HepG2 (cell line): ENCODE measurements at regions not wholly inside any gene's neighbourhood (a gene's known extent, or its start where the extent isn't known, plus 50 kb on each side); places are given as distances from the start of the nearest gene placed in this dataset.

ENCODE experiments used
- ATAC-seq: fragments of 200-7000 bp; cut with Tn5 transposase; 3 replicates; pipeline ENCODE4 v1.9.1; 2020; ENCODE audit warnings: mild to moderate bottlenecking, moderate library complexity
- BruUV-seq: library from RNA; stranded (reverse); fragments of 400-500 nt; replicated peaks from 2 replicates; lab custom pipeline; 2021; lab: Mats Ljungman, UMichigan
- CTCF ChIA-PET: fragments of 300-600 bp; formaldehyde crosslinking; extraction: SDS; loops from one replicate; lab custom pipeline; 2021; ENCODE audit warnings: low total read pairs, inconsistent platforms, low intra/inter-chr PET ratio; lab: Yijun Ruan, JAX
- POLR2A ChIA-PET: fragments of 350-600 bp; sonication (Branson Sonifier 250); formaldehyde crosslinking; loops from one replicate; lab custom pipeline; 2020; ENCODE audit warnings: antibody characterized with exemption, inconsistent platforms; lab: Yijun Ruan, JAX
- DNase-seq: peaks from one replicate; pipeline ENCODE4 v3.0.0-alpha.2; 2015; ENCODE audit warnings: low spot score
- FAIRE-seq: peaks from 3 replicates; lab custom pipeline; 2011; peaks lifted over from hg19 to GRCh38; lab: Jason Lieb, UNC
- H2AFZ ChIP-seq: one replicate; pipeline ENCODE4 v1.6.1; 2011; ENCODE audit warnings: low read length, inconsistent platforms
- H3K27ac ChIP-seq: fragments of 300-600 bp; 3 replicates; pipeline ENCODE4 v1.8.0; 2011; ENCODE audit warnings: mixed run types, mild to moderate bottlenecking, mixed read lengths, low read length, inconsistent platforms; ENCODE audit not compliant: insufficient read depth; ENCODE audit errors: extremely low read length
- H3K27me3 ChIP-seq, 2 experiments: fragments of 200-600 bp in 1 of 2; 2 replicates in 1 of 2; 3 replicates in 1 of 2; pipeline versions ENCODE4 v1.6.0 to v1.8.0; 2011; ENCODE audit warnings: low read length in 2 of 2, mild to moderate bottlenecking in 2 of 2, moderate library complexity in 2 of 2, inconsistent platforms in 1 of 2; ENCODE audit not compliant: insufficient read depth in 2 of 2, control insufficient read depth in 1 of 2
- H3K36me3 ChIP-seq, 2 experiments: fragments of 200-600 bp in 1 of 2; replicated peaks in 1 of 2; 2 replicates in 1 of 2; 3 replicates in 1 of 2; pipeline versions ENCODE4 v1.5.1 to v1.8.0; 2011; ENCODE audit warnings: low read length in 2 of 2, inconsistent platforms in 1 of 2; ENCODE audit not compliant: insufficient read depth in 2 of 2, control insufficient read depth in 1 of 2
- H3K4me1 ChIP-seq: 2 replicates; pipeline ENCODE4 v1.5.1; 2012; ENCODE audit warnings: low read length, inconsistent platforms; ENCODE audit not compliant: insufficient read depth
- H3K4me2 ChIP-seq: 2 replicates; pipeline ENCODE4 v1.6.0; 2011; ENCODE audit warnings: low read depth, low read length, inconsistent platforms
- H3K4me3 ChIP-seq, 3 experiments: fragments of 200-600 bp in 1 of 3; sonication (generic), shearing (Covaris generic) in 1 of 3; replicated peaks in 1 of 3; 2 replicates each; pipeline ENCODE4 v1.5.1; 2011 to 2016; ENCODE audit warnings: low read length in 3 of 3, inconsistent platforms in 2 of 3, low read depth in 2 of 3, mild to moderate bottlenecking in 2 of 3, control low read depth in 1 of 3, mixed read lengths in 1 of 3; ENCODE audit not compliant: insufficient read depth in 1 of 3
- H3K79me2 ChIP-seq: one replicate; pipeline ENCODE4 v1.6.1; 2011; ENCODE audit warnings: low read length, inconsistent platforms; ENCODE audit not compliant: insufficient read depth
- H3K9ac ChIP-seq: 2 replicates; pipeline ENCODE4 v1.6.0; 2011; ENCODE audit warnings: mild to moderate bottlenecking, low read depth, low read length, inconsistent platforms; ENCODE audit not compliant: insufficient read depth
- H3K9me3 ChIP-seq: 2 replicates; pipeline ENCODE4 v1.5.1; 2012; ENCODE audit warnings: mild to moderate bottlenecking, low read length
- H4K20me1 ChIP-seq: 2 replicates; pipeline ENCODE4 v1.6.0; 2011; ENCODE audit warnings: inconsistent platforms, mild to moderate bottlenecking, low read length, moderate library complexity; ENCODE audit not compliant: insufficient read depth
- GTF3A ChIP-seq: sonication (generic); formaldehyde crosslinking; conservative IDR thresholded peaks from 2 replicates; pipeline ENCODE4 v1.4.0; 2020; ENCODE audit warnings: mild to moderate bottlenecking, missing genetic modification reagents
- HMGXB3 ChIP-seq: sonication (generic); formaldehyde crosslinking; IDR thresholded peaks from 2 replicates; pipeline ENCODE4 v1.4.0; 2020; ENCODE audit warnings: missing genetic modification reagents, borderline replicate concordance
- IKZF5 ChIP-seq: IDR thresholded peaks from 2 replicates; pipeline ENCODE4 v1.6.1; 2018; ENCODE audit warnings: missing genetic modification reagents, mild to moderate bottlenecking, missing compliant biosample characterization
- MTA3 ChIP-seq: sonication (generic); formaldehyde crosslinking; IDR thresholded peaks from 2 replicates; pipeline ENCODE4 v1.4.0; 2020; ENCODE audit warnings: missing genetic modification reagents
- PHF5A ChIP-seq: IDR thresholded peaks from one replicate; pipeline ENCODE4 v1.6.1; 2018; ENCODE audit warnings: low read depth, missing genetic modification reagents; ENCODE audit not compliant: unreplicated experiment
- SAFB2 ChIP-seq: sonication (generic); formaldehyde crosslinking; IDR thresholded peaks from 2 replicates; pipeline ENCODE4 v1.5.1; 2020; ENCODE audit warnings: missing genetic modification reagents, low read depth, mild to moderate bottlenecking, borderline replicate concordance
- ZBTB25 ChIP-seq: IDR thresholded peaks from 2 replicates; pipeline ENCODE4 v1.6.1; 2018; ENCODE audit warnings: missing genetic modification reagents
- ZNF224 ChIP-seq: sonication (generic); formaldehyde crosslinking; IDR thresholded peaks from 2 replicates; pipeline ENCODE4 v1.5.0; 2020; ENCODE audit warnings: mild to moderate bottlenecking, missing genetic modification reagents
- ZNF615 ChIP-seq: sonication (generic); formaldehyde crosslinking; IDR thresholded peaks from 2 replicates; pipeline ENCODE4 v1.5.0; 2020; ENCODE audit warnings: mild to moderate bottlenecking, missing genetic modification reagents, borderline replicate concordance
- ZSCAN30 ChIP-seq: sonication (generic); formaldehyde crosslinking; IDR thresholded peaks from 2 replicates; pipeline ENCODE4 v1.5.0; 2020; ENCODE audit warnings: mild to moderate bottlenecking, missing genetic modification reagents
- whole genome bisulfite sequencing: methylation state at CpG from one replicate; pipeline ENCODE4 v1.1.6; 2017; ENCODE audit warnings: low lambda C conversion rate; 5-methylcytosine and 5-hydroxymethylcytosine counted together
- in situ Hi-C: cut with HindIII; loops from 2 replicates; pipeline ENCODE4 v1.10.0; 2017; ENCODE audit warnings: low pct_unique_long_range_greater_than_20kb; ENCODE audit not compliant: extremely low pct_ligation_motif_present
- intact Hi-C: fragments of 100-400 bp; cut with micrococcal nuclease; formaldehyde crosslinking; loops from one replicate; pipeline ENCODE4 v1.10.0; 2022; ENCODE audit not compliant: unreplicated experiment

- H3K4me1 ChIP-seq = no peaks in the 10 kb centered on the region
- no peaks in the 10 kb centered on the region for H3K36me3 ChIP-seq
- H3K27me3 ChIP-seq = no peaks in the 10 kb centered on the region; a peak in 1 of 5 replicates
- TF ChIP-seq SAFB2 (CRISPR knock-in tag) (no peak), ZBTB25 (CRISPR knock-in tag) (no peak), ZNF615 (CRISPR knock-in tag) (no peak), ZNF224 (CRISPR knock-in tag) (no peak), ZSCAN30 (CRISPR knock-in tag) (no peak), IKZF5 (CRISPR knock-in tag) (no peak), PHF5A (CRISPR knock-in tag) (no peak), MTA3 (CRISPR knock-in tag) (no peak), HMGXB3 (CRISPR knock-in tag) (no peak), GTF3A (CRISPR knock-in tag) (no peak)
- H3K9ac ChIP-seq = no peak overlapping the region
- no peak for ATAC-seq
- no peak overlapping the region for H2AFZ ChIP-seq
- no TSS peak for BruUV-seq
- no peak for FAIRE-seq
- 4% methylated on average over 2 of the region's 2 CpGs for WGBS
- intact Hi-C loops (no loop called here), in situ Hi-C loops (no loop called here)
- H3K27ac ChIP-seq = no peak overlapping the region
- POLR2A ChIA-PET = no interaction called here
- CTCF ChIA-PET = no interaction called here
- no peak overlapping the region for H3K4me3 ChIP-seq
- H3K9me3 ChIP-seq = no peaks in the 10 kb centered on the region
- DNase-seq = no peak
- no peak overlapping the region for H3K4me2 ChIP-seq
- H4K20me1 ChIP-seq = no peaks in the 10 kb centered on the region
- no peaks in the 10 kb centered on the region for H3K79me2 ChIP-seq
Measured at GRCh38 chr4:175953116-175953515, 112.5 kb upstream of the WDR17 start.
